Fibroblast of lung (primary cell): ENCODE measurements at regions not wholly inside any gene's neighbourhood (a gene's known extent, or its start where the extent isn't known, plus 50 kb on each side); places are given as distances from the start of the nearest gene placed in this dataset.

ENCODE experiments used
- DNase-seq, 2 donors: peaks; one replicate each; pipeline versions ENCODE4 v3.0.0 to v3.0.0-alpha.2; 2010; ENCODE audit warnings: low read depth in 2 of 2
- H2AFZ ChIP-seq: 2 replicates; pipeline ENCODE4 v1.5.1; 2012; ENCODE audit warnings: low read length, control low read depth, inconsistent platforms
- H3K27ac ChIP-seq: 2 replicates; pipeline ENCODE4 v1.5.1; 2011; ENCODE audit warnings: low read length, control low read depth; ENCODE audit not compliant: insufficient read depth
- H3K27me3 ChIP-seq: 2 replicates; pipeline ENCODE4 v1.5.1; 2011; ENCODE audit warnings: mild to moderate bottlenecking, low read length; ENCODE audit not compliant: control insufficient read depth, insufficient read depth
- H3K36me3 ChIP-seq: 2 replicates; pipeline ENCODE4 v1.5.1; 2011; ENCODE audit warnings: low read length; ENCODE audit not compliant: control insufficient read depth, insufficient read depth
- H3K4me1 ChIP-seq: 2 replicates; pipeline ENCODE4 v1.5.1; 2011; ENCODE audit warnings: low read length; ENCODE audit not compliant: control insufficient read depth, insufficient read depth; ENCODE audit errors: extremely low read depth
- H3K4me2 ChIP-seq: 2 replicates; pipeline ENCODE4 v1.5.1; 2011; ENCODE audit warnings: low read length, control low read depth; ENCODE audit not compliant: insufficient read depth; ENCODE audit errors: extremely low read depth
- H3K4me3 ChIP-seq, 4 experiments: fragments of 200-600 bp in 1 of 4; sonication (generic) in 1 of 4; replicated peaks in 1 of 4; 2 replicates each; pipeline ENCODE4 v1.5.1; 2011 to 2016; ENCODE audit warnings: low read length in 4 of 4, low read depth in 3 of 4, mild to moderate bottlenecking in 3 of 4, control low read depth in 2 of 4, inconsistent platforms in 1 of 4, mixed read lengths in 1 of 4; ENCODE audit not compliant: insufficient read depth in 1 of 4; ENCODE audit errors: control extremely low read depth in 1 of 4
- H3K79me2 ChIP-seq: 2 replicates; pipeline ENCODE4 v1.5.1; 2012; ENCODE audit warnings: mild to moderate bottlenecking, low read length, inconsistent platforms; ENCODE audit not compliant: control insufficient read depth, insufficient read depth
- H3K9ac ChIP-seq: 2 replicates; pipeline ENCODE4 v1.5.1; 2011; ENCODE audit warnings: mild to moderate bottlenecking, low read length, control low read depth; ENCODE audit not compliant: insufficient read depth
- H3K9me3 ChIP-seq: 2 replicates; pipeline ENCODE4 v1.5.1; 2012; ENCODE audit warnings: low read depth, low read length; ENCODE audit not compliant: control insufficient read depth, insufficient read depth
- H4K20me1 ChIP-seq: 2 replicates; pipeline ENCODE4 v1.5.1; 2011; ENCODE audit warnings: low read length; ENCODE audit not compliant: control insufficient read depth, insufficient read depth; ENCODE audit errors: extremely low read depth
- EZH2 ChIP-seq: IDR thresholded peaks from 2 replicates; pipeline ENCODE4 v1.5.1; 2012; ENCODE audit warnings: low read length, control low read depth, mild to moderate bottlenecking; ENCODE audit errors: missing control alignments
- TF ChIP-seq, protein P1 (sequence below), 2 donors: IDR thresholded peaks in 1 of 2; conservative IDR thresholded peaks in 1 of 2; 1 replicate in 1 of 2; 2 replicates in 1 of 2; pipeline ENCODE4 v1.5.1; 2011 to 2012; ENCODE audit warnings: low read length in 2 of 2, control low read depth in 1 of 2, inconsistent platforms in 1 of 2, low read depth in 1 of 2, mild to moderate bottlenecking in 1 of 2

DNA sequence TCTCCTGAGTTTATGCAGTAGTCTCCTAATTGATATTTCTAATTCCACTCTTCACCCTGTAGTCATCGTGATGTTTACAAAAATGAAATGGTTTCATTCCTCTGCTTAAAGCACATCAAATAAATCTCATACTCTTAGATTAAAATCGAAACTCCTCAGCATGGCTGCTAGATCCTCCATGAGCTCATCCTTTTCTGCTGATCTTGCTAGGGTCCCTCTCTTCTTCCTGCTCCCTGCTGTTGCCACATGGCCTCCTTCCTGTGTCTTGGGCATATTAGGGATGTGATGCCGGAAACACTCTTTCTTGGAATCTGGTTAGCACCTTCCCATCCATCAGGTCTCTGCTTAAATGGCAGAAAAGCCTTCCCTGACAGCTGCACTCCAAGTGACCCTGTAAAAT lies 59.5 kb upstream of the MEGF10 start:
- no peaks in the 10 kb centered on the region for H3K36me3 ChIP-seq
- H4K20me1 ChIP-seq, result no peaks in the 10 kb centered on the region
- no peak overlapping the region for H3K4me3 ChIP-seq
- H3K9ac ChIP-seq, result no peak overlapping the region
- no peaks in the 10 kb centered on the region for H3K27me3 ChIP-seq
- DNase-seq, result no peak
- no peak overlapping the region for H2AFZ ChIP-seq
- no peak overlapping the region for H3K27ac ChIP-seq
- no peak overlapping the region for H3K4me2 ChIP-seq
- no peaks in the 10 kb centered on the region for H3K9me3 ChIP-seq
- H3K4me1 ChIP-seq, result peaks cover 2% of the 10 kb centered on the region
- no peaks in the 10 kb centered on the region for H3K79me2 ChIP-seq
- TF ChIP-seq EZH2, result no peak
- TF ChIP-seq, protein P1, sequence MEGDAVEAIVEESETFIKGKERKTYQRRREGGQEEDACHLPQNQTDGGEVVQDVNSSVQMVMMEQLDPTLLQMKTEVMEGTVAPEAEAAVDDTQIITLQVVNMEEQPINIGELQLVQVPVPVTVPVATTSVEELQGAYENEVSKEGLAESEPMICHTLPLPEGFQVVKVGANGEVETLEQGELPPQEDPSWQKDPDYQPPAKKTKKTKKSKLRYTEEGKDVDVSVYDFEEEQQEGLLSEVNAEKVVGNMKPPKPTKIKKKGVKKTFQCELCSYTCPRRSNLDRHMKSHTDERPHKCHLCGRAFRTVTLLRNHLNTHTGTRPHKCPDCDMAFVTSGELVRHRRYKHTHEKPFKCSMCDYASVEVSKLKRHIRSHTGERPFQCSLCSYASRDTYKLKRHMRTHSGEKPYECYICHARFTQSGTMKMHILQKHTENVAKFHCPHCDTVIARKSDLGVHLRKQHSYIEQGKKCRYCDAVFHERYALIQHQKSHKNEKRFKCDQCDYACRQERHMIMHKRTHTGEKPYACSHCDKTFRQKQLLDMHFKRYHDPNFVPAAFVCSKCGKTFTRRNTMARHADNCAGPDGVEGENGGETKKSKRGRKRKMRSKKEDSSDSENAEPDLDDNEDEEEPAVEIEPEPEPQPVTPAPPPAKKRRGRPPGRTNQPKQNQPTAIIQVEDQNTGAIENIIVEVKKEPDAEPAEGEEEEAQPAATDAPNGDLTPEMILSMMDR (conservative IDR thresholded peaks at IDR 0.05 in 1 of 2, IDR thresholded peaks at IDR 0.05 in 1 of 2; ENCODE audit: low read depth in 1 of 2, low read length in 2 of 2), result no peak

DNA sequence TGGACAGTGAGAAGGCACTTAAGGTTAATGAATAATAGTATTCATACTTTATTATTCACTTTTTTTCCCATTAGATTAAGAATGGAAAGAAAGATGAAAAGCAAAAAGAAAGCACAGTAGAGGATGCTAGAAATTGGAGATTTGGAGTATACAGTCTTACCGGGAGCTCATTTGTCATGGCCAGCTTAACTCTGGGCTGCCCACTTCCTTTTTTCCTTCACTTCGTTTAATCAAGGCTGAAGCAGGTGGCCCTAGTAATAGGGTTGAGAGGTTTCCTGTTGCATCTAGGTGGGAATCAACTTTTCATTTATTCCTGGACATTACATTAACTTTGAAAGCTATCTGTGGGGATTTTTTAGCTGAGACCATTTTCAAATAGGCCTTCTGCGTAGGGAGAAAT lies 57.0 kb upstream of the MEGF10 start:
- H2AFZ ChIP-seq, result no peak overlapping the region
- H3K4me3 ChIP-seq, result no peak overlapping the region
- DNase-seq, result no peak
- H3K79me2 ChIP-seq, result no peaks in the 10 kb centered on the region
- no peak overlapping the region for H3K9ac ChIP-seq
- H3K4me2 ChIP-seq, result no peak overlapping the region
- no peaks in the 10 kb centered on the region for H3K36me3 ChIP-seq
- no peaks in the 10 kb centered on the region for H4K20me1 ChIP-seq
- H3K9me3 ChIP-seq, result no peaks in the 10 kb centered on the region
- H3K27ac ChIP-seq, result no peak overlapping the region
- H3K27me3 ChIP-seq, result no peaks in the 10 kb centered on the region
- TF ChIP-seq, protein P1 (conservative IDR thresholded peaks at IDR 0.05 in 1 of 2, IDR thresholded peaks at IDR 0.05 in 1 of 2; ENCODE audit: low read depth in 1 of 2, low read length in 2 of 2), result no peak
- TF ChIP-seq EZH2, result no peak
- peaks cover 2% of the 10 kb centered on the region for H3K4me1 ChIP-seq

- H3K4me1 ChIP-seq, result no peaks in the 10 kb centered on the region
- H3K27ac ChIP-seq, result no peak overlapping the region
- H3K79me2 ChIP-seq, result no peaks in the 10 kb centered on the region
- H3K36me3 ChIP-seq, result no peaks in the 10 kb centered on the region
- H4K20me1 ChIP-seq, result no peaks in the 10 kb centered on the region
- no peak for TF ChIP-seq EZH2
- TF ChIP-seq, protein P1 (conservative IDR thresholded peaks at IDR 0.05 in 1 of 2, IDR thresholded peaks at IDR 0.05 in 1 of 2; ENCODE audit: low read depth in 1 of 2, low read length in 2 of 2), result no peak
- DNase-seq, result peak in 1 of 2 donors; percentile 21
- no peak overlapping the region for H3K9ac ChIP-seq
- no peak overlapping the region for H3K4me3 ChIP-seq
- no peaks in the 10 kb centered on the region for H3K27me3 ChIP-seq
- H3K9me3 ChIP-seq, result no peaks in the 10 kb centered on the region
- H2AFZ ChIP-seq, result no peak overlapping the region
- H3K4me2 ChIP-seq, result no peak overlapping the region
Observed at GRCh38 chr5:127235136-127235535, 55.5 kb upstream of the MEGF10 start.
